SK-N-SH treated with all-trans-retinoic acid at 6 μM for 48 hours (cell line): ENCODE measurements at regions not wholly inside any gene's neighbourhood (a gene's known extent, or its start where the extent isn't known, plus 50 kb on each side); places are given as distances from the start of the nearest gene placed in this dataset.

Experiments used
- ARNTL ChIP-seq: fragments of 450-650 bp; formaldehyde crosslinking; IDR thresholded peaks from 2 replicates; pipeline ENCODE4 v1.5.0; 2020; ENCODE audit warnings: low read depth, mild to moderate bottlenecking, moderate library complexity, borderline replicate concordance
- ESRRG ChIP-seq: fragments of 250-450 bp; sonication (Bioruptor Pico); IDR thresholded peaks from 2 replicates; pipeline ENCODE4 v1.6.1; 2021; ENCODE audit warnings: mild to moderate bottlenecking
- GLIS3 ChIP-seq: fragments of 250-450 bp; sonication (Bioruptor Pico); IDR thresholded peaks from 2 replicates; pipeline ENCODE4 v1.5.0; 2020; ENCODE audit warnings: mild to moderate bottlenecking, moderate library complexity
- ISL1 ChIP-seq: fragments of 250-450 bp; sonication (Bioruptor Pico); IDR thresholded peaks from 2 replicates; pipeline ENCODE4 v2.1.2; 2022; ENCODE audit warnings: mild to moderate bottlenecking, moderate library complexity
- PPARA ChIP-seq: fragments of 250-450 bp; sonication (Bioruptor Pico); IDR thresholded peaks from 2 replicates; pipeline ENCODE4 v1.5.0; 2020; ENCODE audit warnings: mild to moderate bottlenecking, borderline replicate concordance
- RARB ChIP-seq: fragments of 250-450 bp; sonication (Bioruptor Pico); IDR thresholded peaks from 2 replicates; pipeline ENCODE4 v1.8.0; 2021; ENCODE audit warnings: mild to moderate bottlenecking, moderate library complexity
- SNAI2 ChIP-seq: fragments of 250-450 bp; sonication (Bioruptor Pico); IDR thresholded peaks from 2 replicates; pipeline ENCODE4 v1.5.0; 2020; ENCODE audit warnings: mild to moderate bottlenecking, moderate library complexity
- ZC3H10 ChIP-seq: fragments of 250-450 bp; sonication (Bioruptor Pico); IDR thresholded peaks from 2 replicates; pipeline ENCODE4 v1.5.1; 2021; ENCODE audit warnings: mild to moderate bottlenecking, moderate library complexity
- ZFP3 ChIP-seq: fragments of 250-450 bp; sonication (Bioruptor Pico); IDR thresholded peaks from 2 replicates; pipeline ENCODE4 v1.5.0; 2020; ENCODE audit warnings: mild to moderate bottlenecking, moderate library complexity
- ZFP30 ChIP-seq: fragments of 450-650 bp; formaldehyde crosslinking; IDR thresholded peaks from 2 replicates; pipeline ENCODE4 v1.5.0; 2022; ENCODE audit warnings: mild to moderate bottlenecking, moderate library complexity
- TF ChIP-seq, protein P1 (sequence below): fragments of 250-450 bp; sonication (Bioruptor Pico); IDR thresholded peaks from 2 replicates; pipeline ENCODE4 v1.5.1; 2020; ENCODE audit warnings: low read depth, mild to moderate bottlenecking, moderate library complexity
- TF ChIP-seq, protein P2 (sequence below): fragments of 250-450 bp; sonication (Bioruptor Pico); IDR thresholded peaks from 2 replicates; pipeline ENCODE4 v1.5.0; 2020; ENCODE audit warnings: mild to moderate bottlenecking, moderate library complexity
- TF ChIP-seq, protein P3 (sequence below): fragments of 250-450 bp; sonication (Bioruptor Pico); IDR thresholded peaks from 2 replicates; pipeline ENCODE4 v1.8.0; 2020; ENCODE audit warnings: mild to moderate bottlenecking, moderate library complexity, borderline replicate concordance

DNA sequence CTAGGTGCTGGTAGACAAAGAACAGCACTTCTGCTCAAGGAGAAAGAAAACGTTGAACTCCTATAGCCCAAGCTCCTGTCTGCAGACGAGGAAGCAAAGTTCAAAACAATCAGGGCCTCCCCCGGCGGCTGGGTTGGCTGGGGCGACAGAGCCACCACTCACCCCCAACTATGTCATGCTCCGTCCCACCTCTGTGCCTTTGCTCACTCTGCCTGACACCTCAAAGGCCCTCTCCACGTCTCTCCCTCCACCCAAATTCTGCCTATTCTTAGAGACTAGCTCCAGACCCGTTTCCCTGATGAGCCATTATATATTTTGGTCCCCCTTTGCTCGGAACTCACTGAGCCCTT, 304.3 kb downstream of the TLE3 start:
- TF ChIP-seq ZFP30 (CRISPR knock-in tag) (no peak), RARB (CRISPR knock-in tag) (no peak), SNAI2 (CRISPR knock-in tag) (no peak), GLIS3 (CRISPR knock-in tag) (no peak), ZC3H10 (CRISPR knock-in tag) (no peak), ISL1 (CRISPR knock-in tag) (no peak), ZFP3 (CRISPR knock-in tag) (no peak), ESRRG (no peak), PPARA (CRISPR knock-in tag) (no peak), ARNTL (CRISPR knock-in tag) (no peak)
- TF ChIP-seq, protein P1, sequence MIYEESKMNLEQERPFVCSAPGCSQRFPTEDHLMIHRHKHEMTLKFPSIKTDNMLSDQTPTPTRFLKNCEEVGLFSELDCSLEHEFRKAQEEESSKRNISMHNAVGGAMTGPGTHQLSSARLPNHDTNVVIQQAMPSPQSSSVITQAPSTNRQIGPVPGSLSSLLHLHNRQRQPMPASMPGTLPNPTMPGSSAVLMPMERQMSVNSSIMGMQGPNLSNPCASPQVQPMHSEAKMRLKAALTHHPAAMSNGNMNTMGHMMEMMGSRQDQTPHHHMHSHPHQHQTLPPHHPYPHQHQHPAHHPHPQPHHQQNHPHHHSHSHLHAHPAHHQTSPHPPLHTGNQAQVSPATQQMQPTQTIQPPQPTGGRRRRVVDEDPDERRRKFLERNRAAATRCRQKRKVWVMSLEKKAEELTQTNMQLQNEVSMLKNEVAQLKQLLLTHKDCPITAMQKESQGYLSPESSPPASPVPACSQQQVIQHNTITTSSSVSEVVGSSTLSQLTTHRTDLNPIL (CRISPR knock-in tag), result no peak
- TF ChIP-seq, protein P2, sequence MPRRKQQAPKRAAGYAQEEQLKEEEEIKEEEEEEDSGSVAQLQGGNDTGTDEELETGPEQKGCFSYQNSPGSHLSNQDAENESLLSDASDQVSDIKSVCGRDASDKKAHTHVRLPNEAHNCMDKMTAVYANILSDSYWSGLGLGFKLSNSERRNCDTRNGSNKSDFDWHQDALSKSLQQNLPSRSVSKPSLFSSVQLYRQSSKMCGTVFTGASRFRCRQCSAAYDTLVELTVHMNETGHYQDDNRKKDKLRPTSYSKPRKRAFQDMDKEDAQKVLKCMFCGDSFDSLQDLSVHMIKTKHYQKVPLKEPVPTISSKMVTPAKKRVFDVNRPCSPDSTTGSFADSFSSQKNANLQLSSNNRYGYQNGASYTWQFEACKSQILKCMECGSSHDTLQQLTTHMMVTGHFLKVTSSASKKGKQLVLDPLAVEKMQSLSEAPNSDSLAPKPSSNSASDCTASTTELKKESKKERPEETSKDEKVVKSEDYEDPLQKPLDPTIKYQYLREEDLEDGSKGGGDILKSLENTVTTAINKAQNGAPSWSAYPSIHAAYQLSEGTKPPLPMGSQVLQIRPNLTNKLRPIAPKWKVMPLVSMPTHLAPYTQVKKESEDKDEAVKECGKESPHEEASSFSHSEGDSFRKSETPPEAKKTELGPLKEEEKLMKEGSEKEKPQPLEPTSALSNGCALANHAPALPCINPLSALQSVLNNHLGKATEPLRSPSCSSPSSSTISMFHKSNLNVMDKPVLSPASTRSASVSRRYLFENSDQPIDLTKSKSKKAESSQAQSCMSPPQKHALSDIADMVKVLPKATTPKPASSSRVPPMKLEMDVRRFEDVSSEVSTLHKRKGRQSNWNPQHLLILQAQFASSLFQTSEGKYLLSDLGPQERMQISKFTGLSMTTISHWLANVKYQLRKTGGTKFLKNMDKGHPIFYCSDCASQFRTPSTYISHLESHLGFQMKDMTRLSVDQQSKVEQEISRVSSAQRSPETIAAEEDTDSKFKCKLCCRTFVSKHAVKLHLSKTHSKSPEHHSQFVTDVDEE (CRISPR knock-in tag), result no peak
- TF ChIP-seq, protein P3, sequence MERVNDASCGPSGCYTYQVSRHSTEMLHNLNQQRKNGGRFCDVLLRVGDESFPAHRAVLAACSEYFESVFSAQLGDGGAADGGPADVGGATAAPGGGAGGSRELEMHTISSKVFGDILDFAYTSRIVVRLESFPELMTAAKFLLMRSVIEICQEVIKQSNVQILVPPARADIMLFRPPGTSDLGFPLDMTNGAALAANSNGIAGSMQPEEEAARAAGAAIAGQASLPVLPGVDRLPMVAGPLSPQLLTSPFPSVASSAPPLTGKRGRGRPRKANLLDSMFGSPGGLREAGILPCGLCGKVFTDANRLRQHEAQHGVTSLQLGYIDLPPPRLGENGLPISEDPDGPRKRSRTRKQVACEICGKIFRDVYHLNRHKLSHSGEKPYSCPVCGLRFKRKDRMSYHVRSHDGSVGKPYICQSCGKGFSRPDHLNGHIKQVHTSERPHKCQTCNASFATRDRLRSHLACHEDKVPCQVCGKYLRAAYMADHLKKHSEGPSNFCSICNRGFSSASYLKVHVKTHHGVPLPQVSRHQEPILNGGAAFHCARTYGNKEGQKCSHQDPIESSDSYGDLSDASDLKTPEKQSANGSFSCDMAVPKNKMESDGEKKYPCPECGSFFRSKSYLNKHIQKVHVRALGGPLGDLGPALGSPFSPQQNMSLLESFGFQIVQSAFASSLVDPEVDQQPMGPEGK (CRISPR knock-in tag), result no peak
